ENCODE measurements at regions not wholly inside any gene's neighbourhood (a gene's known extent, or its start where the extent isn't known, plus 50 kb on each side); places are given as distances from the start of the nearest gene placed in this dataset.
"Not testable (repeated sequence)": the region's sequence is repeated elsewhere in the genome, so short reads cannot be mapped to it uniquely, and the experiment has no call there.

DNA sequence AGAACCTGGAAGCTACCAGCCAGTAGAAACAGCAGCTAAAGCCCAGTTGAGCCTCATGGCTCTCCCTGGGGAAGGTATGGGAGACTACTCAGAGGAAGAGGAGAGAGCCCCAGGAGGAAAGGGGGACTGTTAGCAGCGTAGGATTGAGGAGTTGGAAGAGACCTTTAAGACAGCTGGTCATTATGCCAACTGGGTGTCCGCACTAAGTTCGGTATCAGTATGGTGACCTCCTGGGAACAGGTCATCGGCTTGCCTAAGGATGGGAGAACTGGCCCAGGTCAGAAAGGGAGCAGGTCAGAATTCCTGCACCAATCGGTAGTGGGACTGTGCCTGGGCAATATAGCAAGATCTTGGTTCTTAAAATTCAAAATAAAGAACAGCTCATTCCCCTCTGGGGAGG lies 158.4 kb downstream of the GOLGA6L4 start:
- H3K36me3 ChIP-seq (ENCODE audit: insufficient read depth, low read length); H2AFZ ChIP-seq (ENCODE audit: low read length); H3K4me2 ChIP-seq (ENCODE audit: low read depth, low read length, poor library complexity, severe bottlenecking); H3K27me3 ChIP-seq (ENCODE audit: low read length); H3K27ac ChIP-seq (ENCODE audit: low read length); H4K20me1 ChIP-seq (ENCODE audit: insufficient read depth, low read depth, low read length); H3K9me3 ChIP-seq (ENCODE audit: low read length); H3K4me3 ChIP-seq (ENCODE audit: low read length); DNase-seq; H3K9ac ChIP-seq (ENCODE audit: low read length); H3K9me2 ChIP-seq (replicated peaks; ENCODE audit: insufficient read depth, low read length); H3K79me2 ChIP-seq (ENCODE audit: low read length); H3K4me1 ChIP-seq (ENCODE audit: low read length): not testable (repeated sequence)

DNA sequence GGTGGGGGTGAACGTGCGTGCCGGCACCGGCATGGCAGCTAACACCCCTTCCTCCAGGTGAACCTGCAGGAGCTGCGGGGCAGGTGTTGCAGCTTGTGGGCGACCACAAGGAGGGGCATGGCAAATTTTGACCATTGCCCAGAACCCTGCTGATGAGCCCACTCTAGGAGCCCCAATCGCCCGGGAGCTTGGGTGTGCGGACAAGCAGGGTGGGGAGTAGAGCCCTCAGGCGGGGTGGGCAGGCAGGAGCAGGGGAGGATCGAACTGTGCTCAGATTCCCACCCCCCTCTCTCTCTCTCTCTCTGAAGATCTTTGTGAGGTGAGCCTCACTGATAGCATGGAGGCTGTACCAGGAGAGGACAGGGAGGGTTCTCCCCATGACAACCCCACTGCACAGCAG lies 159.8 kb downstream of the GOLGA6L4 start:
- H3K4me3 ChIP-seq (ENCODE audit: low read length); H3K4me1 ChIP-seq (ENCODE audit: low read length); H3K27ac ChIP-seq (ENCODE audit: low read length); DNase-seq; H2AFZ ChIP-seq (ENCODE audit: low read length); H3K9me2 ChIP-seq (replicated peaks; ENCODE audit: insufficient read depth, low read length); H3K79me2 ChIP-seq (ENCODE audit: low read length); H3K36me3 ChIP-seq (ENCODE audit: insufficient read depth, low read length); H3K9me3 ChIP-seq (ENCODE audit: low read length); H3K4me2 ChIP-seq (ENCODE audit: low read depth, low read length, poor library complexity, severe bottlenecking); H3K27me3 ChIP-seq (ENCODE audit: low read length); H3K9ac ChIP-seq (ENCODE audit: low read length); H4K20me1 ChIP-seq (ENCODE audit: insufficient read depth, low read depth, low read length): not testable (repeated sequence)

- not testable (repeated sequence) for H2AFZ ChIP-seq (ENCODE audit: low read length); H3K9me2 ChIP-seq (replicated peaks; ENCODE audit: insufficient read depth, low read length); H4K20me1 ChIP-seq (ENCODE audit: insufficient read depth, low read depth, low read length); H3K36me3 ChIP-seq (ENCODE audit: insufficient read depth, low read length); H3K27me3 ChIP-seq (ENCODE audit: low read length); H3K4me3 ChIP-seq (ENCODE audit: low read length); H3K9ac ChIP-seq (ENCODE audit: low read length); DNase-seq; H3K27ac ChIP-seq (ENCODE audit: low read length); H3K4me2 ChIP-seq (ENCODE audit: low read depth, low read length, poor library complexity, severe bottlenecking); H3K79me2 ChIP-seq (ENCODE audit: low read length); H3K9me3 ChIP-seq (ENCODE audit: low read length); H3K4me1 ChIP-seq (ENCODE audit: low read length)
Observed at GRCh38 chr15:84395881-84396280, 160.3 kb downstream of the GOLGA6L4 start.

DNA sequence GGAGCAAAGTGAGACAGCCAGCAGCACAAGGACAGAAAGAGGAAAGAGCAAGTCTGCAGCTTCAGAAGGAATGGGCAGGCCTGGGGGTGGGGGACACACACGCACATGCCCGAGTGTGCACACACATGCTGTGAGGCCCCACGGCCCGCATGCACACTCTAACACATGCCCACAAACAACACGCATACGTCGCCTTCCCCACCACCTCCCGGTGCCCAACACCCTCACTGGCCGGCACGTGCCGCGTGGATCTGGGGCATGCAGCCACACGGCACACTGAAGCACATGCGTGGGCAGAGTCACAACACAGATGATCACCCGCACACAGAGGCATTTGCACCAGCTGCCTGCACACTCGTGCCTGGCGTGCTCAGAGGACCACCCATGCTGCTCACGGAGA lies 161.5 kb downstream of the GOLGA6L4 start:
- not testable (repeated sequence) for DNase-seq

DNA sequence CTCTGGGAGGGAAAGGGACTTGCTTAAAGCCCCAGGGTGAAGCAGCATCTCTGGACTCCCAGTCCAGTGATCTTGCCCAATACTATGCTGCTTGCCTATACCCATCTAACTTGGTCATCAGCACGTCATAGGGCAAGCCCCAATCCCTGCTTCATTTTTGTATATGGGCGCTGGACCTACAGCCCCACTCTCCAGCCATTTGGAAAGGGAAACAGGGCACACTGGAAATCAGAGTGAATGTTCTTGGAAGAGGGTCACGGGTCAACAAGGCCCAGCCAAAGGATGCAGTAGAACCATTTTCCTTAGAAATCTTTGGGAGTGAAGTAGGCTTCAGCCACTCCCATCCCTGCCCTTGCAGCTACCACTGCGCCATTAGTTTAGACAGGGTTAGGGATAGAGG lies 162.5 kb downstream of the GOLGA6L4 start:
- H3K9ac ChIP-seq (ENCODE audit: low read length); H3K27ac ChIP-seq (ENCODE audit: low read length); H3K27me3 ChIP-seq (ENCODE audit: low read length); H2AFZ ChIP-seq (ENCODE audit: low read length); H4K20me1 ChIP-seq (ENCODE audit: insufficient read depth, low read depth, low read length); H3K9me2 ChIP-seq (replicated peaks; ENCODE audit: insufficient read depth, low read length); H3K4me2 ChIP-seq (ENCODE audit: low read depth, low read length, poor library complexity, severe bottlenecking); H3K4me3 ChIP-seq (ENCODE audit: low read length); H3K79me2 ChIP-seq (ENCODE audit: low read length); DNase-seq; H3K4me1 ChIP-seq (ENCODE audit: low read length); H3K9me3 ChIP-seq (ENCODE audit: low read length); H3K36me3 ChIP-seq (ENCODE audit: insufficient read depth, low read length): not testable (repeated sequence)

More for the DNA sequence above, 161.5 kb downstream of the GOLGA6L4 start:
- H3K27me3 ChIP-seq (ENCODE audit: low read length); H3K4me1 ChIP-seq (ENCODE audit: low read length); H4K20me1 ChIP-seq (ENCODE audit: insufficient read depth, low read depth, low read length); H3K9me2 ChIP-seq (replicated peaks; ENCODE audit: insufficient read depth, low read length); H3K9me3 ChIP-seq (ENCODE audit: low read length); H3K4me3 ChIP-seq (ENCODE audit: low read length); H3K79me2 ChIP-seq (ENCODE audit: low read length); H3K27ac ChIP-seq (ENCODE audit: low read length); H3K9ac ChIP-seq (ENCODE audit: low read length); H3K4me2 ChIP-seq (ENCODE audit: low read depth, low read length, poor library complexity, severe bottlenecking); H3K36me3 ChIP-seq (ENCODE audit: insufficient read depth, low read length); H2AFZ ChIP-seq (ENCODE audit: low read length): not testable (repeated sequence)

- Histone ChIP-seq H3K27ac (ENCODE audit: low read length) (no peak overlapping the region), H3K9ac (ENCODE audit: low read length) (no peak overlapping the region), H3K9me3 (ENCODE audit: low read length) (no peaks in the 10 kb centered on the region), H3K4me1 (ENCODE audit: low read length) (no peaks in the 10 kb centered on the region), H3K79me2 (ENCODE audit: low read length) (no peaks in the 10 kb centered on the region), H3K27me3 (ENCODE audit: low read length) (no peaks in the 10 kb centered on the region), H3K36me3 (ENCODE audit: insufficient read depth, low read length) (no peaks in the 10 kb centered on the region), H3K4me3 (ENCODE audit: low read length) (no peak overlapping the region), H2AFZ (ENCODE audit: low read length) (no peak overlapping the region), H4K20me1 (ENCODE audit: insufficient read depth, low read depth, low read length) (no peaks in the 10 kb centered on the region), H3K9me2 (replicated peaks; ENCODE audit: insufficient read depth, low read length) (no peaks in the 10 kb centered on the region), H3K4me2 (ENCODE audit: low read depth, low read length, poor library complexity, severe bottlenecking) (no peak overlapping the region)
- no peak for DNase-seq
Observed at GRCh38 chr15:84398763-84399701, 163.5 kb downstream of the GOLGA6L4 start.

DNA sequence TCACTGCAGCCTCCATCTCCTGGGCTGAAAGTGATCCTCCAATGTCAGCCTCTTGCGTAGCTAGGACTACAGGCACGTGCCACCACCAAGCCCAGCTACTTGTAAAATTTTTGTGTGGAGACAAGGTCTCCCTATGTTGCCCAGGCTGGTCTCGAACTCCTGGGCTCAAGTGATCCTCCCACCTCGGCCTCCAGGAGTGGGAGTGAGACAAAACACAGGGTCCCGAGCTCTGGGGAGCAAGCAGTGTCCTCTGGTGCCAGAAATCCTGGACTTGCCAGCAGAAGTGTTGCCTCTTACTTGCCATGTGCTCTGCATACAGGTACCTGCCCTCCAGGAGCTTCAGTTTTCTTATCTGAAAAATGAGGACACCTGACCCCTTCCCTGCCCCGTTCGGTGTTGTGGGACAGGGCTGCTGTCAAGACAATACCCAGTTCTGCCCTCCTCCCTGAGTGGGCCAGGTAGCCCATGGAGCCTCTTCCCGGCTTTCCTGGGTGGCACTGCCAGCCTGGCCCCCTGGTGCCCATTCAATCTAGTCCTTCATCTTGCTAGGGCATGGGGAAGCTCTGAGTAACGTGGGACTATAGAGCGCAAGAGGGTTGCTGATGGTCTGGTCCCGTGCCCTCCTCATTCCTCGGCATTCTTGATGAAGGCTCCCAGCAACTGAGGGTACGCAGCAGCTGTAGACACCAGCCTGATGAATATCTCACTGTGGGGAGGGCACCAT lies 164.6 kb downstream of the GOLGA6L4 start:
- H3K9me3 ChIP-seq (ENCODE audit: low read length): no peaks in the 10 kb centered on the region
- no peak overlapping the region for H3K9ac ChIP-seq (ENCODE audit: low read length)
- no peak overlapping the region for H2AFZ ChIP-seq (ENCODE audit: low read length)
- no peaks in the 10 kb centered on the region for H3K36me3 ChIP-seq (ENCODE audit: insufficient read depth, low read length)
- H3K79me2 ChIP-seq (ENCODE audit: low read length): no peaks in the 10 kb centered on the region
- no peaks in the 10 kb centered on the region for H3K9me2 ChIP-seq (replicated peaks; ENCODE audit: insufficient read depth, low read length)
- no peaks in the 10 kb centered on the region for H4K20me1 ChIP-seq (ENCODE audit: insufficient read depth, low read depth, low read length)
- H3K4me2 ChIP-seq (ENCODE audit: low read depth, low read length, poor library complexity, severe bottlenecking): no peak overlapping the region
- H3K27me3 ChIP-seq (ENCODE audit: low read length): no peaks in the 10 kb centered on the region
- no peak overlapping the region for H3K4me3 ChIP-seq (ENCODE audit: low read length)
- H3K27ac ChIP-seq (ENCODE audit: low read length): no peak overlapping the region
- no peaks in the 10 kb centered on the region for H3K4me1 ChIP-seq (ENCODE audit: low read length)
- no peak for DNase-seq

- no peaks in the 10 kb centered on the region for H3K36me3 ChIP-seq (ENCODE audit: insufficient read depth, low read length)
- H3K4me3 ChIP-seq (ENCODE audit: low read length): no peak overlapping the region
- no peak overlapping the region for H3K4me2 ChIP-seq (ENCODE audit: low read depth, low read length, poor library complexity, severe bottlenecking)
- no peaks in the 10 kb centered on the region for H3K27me3 ChIP-seq (ENCODE audit: low read length)
- no peaks in the 10 kb centered on the region for H3K79me2 ChIP-seq (ENCODE audit: low read length)
- no peak overlapping the region for H2AFZ ChIP-seq (ENCODE audit: low read length)
- no peaks in the 10 kb centered on the region for H4K20me1 ChIP-seq (ENCODE audit: insufficient read depth, low read depth, low read length)
- H3K9me3 ChIP-seq (ENCODE audit: low read length): no peaks in the 10 kb centered on the region
- no peak for DNase-seq
- no peaks in the 10 kb centered on the region for H3K9me2 ChIP-seq (replicated peaks; ENCODE audit: insufficient read depth, low read length)
- no peak overlapping the region for H3K27ac ChIP-seq (ENCODE audit: low read length)
- no peaks in the 10 kb centered on the region for H3K4me1 ChIP-seq (ENCODE audit: low read length)
- no peak overlapping the region for H3K9ac ChIP-seq (ENCODE audit: low read length)
Observed at GRCh38 chr15:84400820-84401219, 165.2 kb downstream of the GOLGA6L4 start.

Measured in Karpas-422 (cell line).